Activated CD4-positive, alpha-beta T cell treated with anti-CD3 and anti-CD28 coated beads, Interleukin-2, amount 50 U/mL, for 16 hours (primary cell): ENCODE measurements at regions not wholly inside any gene's neighbourhood (a gene's known extent, or its start where the extent isn't known, plus 50 kb on each side); places are given as distances from the start of the nearest gene placed in this dataset.
A peak's percentile ranks its signal among the peaks of the same experiment; 100 is the strongest.

Experiments
- DNase-seq: peaks from one replicate; pipeline ENCODE4 v3.0.0-alpha.2; 2020

DNA sequence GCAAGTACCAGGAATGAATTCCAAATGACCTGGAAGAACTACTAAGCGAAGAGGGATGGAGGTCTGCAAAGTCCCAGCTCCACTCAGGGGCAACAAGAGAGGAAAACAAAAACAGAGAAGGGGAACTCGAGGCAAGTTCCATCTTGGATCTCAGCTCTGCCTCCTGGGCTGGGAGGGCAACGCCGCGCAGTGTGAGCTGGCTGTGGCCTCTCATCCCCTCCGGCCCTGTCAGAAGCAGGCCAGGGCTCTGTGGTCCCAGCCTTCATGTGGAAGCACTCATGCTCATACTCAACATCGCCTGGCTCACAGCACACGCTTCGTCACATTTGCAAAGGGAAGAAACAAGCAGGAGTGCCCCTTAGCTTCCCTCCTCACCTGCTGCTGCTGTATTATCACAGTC lies 627.9 kb upstream of the MGMT start:
- no peak for DNase-seq

DNA sequence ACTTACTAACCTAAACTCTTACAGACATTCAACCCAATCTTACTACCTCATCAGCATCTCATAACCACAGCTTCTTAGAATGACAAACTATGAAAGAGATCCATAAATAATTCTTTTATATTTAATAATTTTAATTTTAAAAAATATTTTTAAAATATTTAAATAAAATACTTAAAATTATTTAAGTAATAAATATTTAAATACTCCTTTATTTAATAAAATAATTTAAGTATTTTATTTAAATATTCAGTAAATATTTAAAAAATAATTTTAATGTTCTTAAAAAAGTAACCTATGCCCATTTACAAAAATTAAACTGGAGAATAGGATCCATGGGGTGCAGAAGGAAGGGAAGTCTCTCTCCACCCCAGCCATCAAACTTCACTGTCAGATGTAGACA lies 627.3 kb upstream of the MGMT start:
- no peak for DNase-seq

DNA sequence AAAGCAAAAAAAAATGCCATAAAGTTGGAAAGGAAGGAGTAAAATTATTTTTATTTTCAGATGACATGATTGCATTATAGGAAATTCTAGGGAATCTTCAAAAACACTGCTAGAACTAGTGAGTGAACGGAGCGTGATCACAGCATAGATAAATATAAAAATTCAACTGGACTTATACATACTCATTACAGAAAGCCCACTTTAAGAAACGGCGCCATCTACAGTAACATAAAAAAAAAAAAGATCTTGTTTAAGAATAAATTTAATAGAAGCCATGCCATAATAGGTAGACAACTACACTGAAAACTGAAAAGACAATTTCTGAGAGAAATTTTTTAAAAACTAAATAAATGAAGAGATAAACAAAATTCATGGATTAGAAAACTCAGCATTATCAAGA lies 623.1 kb upstream of the MGMT start:
- no peak for DNase-seq

DNA sequence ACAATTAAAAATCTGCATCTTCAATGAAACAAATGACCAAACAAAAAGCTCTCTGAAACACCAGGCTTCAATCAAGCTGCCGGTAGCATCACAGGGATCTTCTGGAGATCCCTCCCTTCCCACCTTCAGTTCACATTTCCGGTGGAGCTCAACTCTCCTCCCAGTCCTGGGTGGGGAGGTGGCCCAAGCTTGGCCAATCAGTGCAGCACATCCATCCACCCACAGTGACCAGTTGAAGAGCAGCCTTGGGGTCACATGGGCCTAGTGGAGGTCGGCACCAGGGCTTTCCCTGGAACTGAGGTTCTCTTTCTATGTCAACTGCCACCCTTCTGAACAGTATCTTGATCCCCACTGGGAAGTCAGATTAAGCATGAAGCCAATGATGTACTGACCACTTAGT lies 620.1 kb upstream of the MGMT start:
- no peak for DNase-seq

DNA sequence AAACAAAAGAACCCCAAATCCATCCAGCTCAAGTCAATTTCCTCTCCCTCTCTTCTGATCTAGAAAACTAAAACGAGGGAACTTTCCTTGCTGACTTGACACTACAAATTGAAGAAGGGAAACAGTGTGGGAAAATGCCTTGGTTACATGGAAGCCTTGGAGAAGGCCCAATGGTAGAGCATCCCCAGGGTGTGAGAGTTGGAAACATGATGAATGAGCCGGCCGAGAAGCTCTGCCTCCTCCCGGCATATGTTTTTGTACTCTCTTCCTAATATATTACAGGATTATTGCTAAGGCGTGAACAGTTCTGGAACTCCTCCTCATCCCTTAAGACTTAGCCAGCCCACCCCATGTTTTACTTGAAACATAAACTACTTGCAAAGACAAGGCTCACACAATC lies 618.2 kb upstream of the MGMT start:
- no peak for DNase-seq

DNA sequence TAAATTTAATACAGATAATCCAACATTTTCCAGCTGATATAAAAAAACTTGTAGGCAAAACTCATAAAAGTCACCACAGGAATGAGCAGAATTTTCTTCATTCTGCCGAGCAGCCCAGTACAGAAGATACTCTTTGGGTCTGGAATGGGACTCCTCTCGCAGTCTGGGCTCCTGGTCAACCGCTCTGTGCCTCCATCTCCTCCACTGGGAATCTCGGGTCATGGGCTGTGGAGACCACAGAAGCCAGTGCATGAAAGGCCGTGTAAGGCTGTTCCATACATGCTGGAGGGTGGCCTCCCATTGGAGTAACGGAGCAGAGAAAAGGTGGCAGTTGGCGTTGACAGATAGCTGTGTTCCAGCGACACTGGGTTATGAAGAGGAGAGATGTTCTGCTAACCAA lies 616.4 kb upstream of the MGMT start:
- no peak for DNase-seq

DNA sequence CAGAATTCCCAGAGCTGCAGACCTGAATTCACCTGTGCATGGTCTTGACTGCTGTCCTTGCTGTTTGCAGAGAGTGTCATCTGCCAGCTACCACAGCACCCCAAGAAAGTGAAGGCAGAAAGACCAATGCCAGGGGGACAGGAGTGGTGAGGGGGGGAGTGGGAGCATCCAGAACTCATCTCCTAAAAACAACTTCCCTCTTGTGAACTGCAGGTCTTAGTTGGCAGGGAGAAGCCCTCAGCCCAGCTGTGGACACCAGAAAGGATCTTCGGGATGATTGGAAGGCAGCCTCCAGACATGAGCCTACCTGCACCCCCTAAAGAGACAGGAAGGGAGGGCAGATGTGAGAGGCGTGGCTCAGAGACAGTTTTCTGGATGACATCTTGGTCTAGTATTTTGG lies 615.8 kb upstream of the MGMT start:
- DNase-seq, result no peak

DNA sequence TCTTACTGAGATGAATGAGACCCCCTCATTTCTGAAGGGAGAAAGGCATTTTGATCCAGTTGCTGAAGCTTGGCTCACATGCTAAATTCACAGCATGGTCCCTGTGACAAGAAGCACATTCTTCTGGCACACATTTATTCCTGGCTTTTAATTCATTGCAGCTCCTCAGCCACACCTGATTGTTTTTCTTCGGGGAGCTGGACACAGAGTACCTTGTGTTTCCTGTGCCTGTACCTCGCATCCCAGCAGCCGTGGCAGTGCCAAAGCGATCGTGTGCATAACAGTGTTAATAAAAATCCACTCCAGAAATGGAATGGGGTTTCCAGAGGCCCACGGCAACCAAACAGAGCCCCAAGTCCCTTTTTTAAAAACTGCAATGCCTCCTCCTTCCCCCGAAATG lies 615.3 kb upstream of the MGMT start:
- DNase-seq, result no peak

DNA sequence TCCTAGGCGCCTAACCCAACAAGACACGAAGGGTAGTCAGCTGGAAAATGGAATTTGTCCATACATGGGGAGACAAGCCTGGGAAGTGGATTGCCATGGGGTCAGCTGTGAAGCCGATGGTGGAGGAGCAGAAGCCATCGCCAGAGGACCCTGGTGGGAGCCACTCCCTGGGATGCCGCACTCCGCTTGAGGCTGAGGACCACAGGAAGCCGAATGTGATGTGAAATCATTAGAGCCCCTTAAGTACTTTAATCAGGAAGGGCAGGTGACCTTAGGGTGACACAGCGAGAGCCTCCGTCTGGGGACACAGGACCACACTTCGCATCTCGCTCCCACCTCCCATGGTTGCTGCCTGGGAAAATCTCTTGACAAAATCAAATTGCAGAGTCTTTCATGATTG lies 614.6 kb upstream of the MGMT start:
- DNase-seq, result no peak

DNA sequence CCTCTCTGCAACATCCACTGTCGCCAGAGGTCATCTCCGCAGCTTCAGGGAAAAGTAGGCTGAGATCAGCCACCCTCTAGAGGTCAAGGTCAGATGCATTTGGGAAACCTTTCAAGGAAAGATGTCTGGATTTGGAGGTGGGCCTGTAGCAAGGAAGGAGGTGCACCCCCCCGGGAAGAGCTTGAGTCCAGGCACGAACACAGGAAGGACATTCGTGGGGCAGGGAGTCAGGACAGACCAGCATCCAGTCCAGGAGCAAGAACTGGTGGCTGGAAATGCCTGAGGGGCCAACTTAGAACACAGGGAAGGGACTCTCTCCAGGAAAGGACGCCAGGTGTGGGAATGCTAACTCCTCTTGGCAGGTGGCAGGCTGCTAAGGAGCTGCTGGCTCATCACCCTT lies 614.1 kb upstream of the MGMT start:
- DNase-seq, result no peak

DNA sequence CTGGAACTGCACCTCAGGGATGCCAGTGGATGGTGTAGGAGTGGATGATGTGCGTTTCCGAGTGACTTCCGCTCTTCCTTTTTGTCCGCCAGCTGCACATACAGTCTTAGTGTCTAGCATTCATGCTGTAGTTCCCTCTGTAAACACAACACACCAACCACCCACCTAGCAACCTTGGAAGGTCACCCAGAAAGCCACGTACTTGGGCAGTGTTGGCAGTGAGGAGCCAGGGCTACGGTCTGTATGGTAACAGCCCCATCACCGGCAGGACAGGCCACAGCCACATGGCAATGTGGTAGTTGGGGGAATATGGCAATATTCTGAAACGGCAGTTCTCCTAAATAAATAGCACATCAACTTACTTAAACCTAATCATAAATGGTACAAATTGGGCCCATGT lies 613.5 kb upstream of the MGMT start:
- DNase-seq, result no peak

DNA sequence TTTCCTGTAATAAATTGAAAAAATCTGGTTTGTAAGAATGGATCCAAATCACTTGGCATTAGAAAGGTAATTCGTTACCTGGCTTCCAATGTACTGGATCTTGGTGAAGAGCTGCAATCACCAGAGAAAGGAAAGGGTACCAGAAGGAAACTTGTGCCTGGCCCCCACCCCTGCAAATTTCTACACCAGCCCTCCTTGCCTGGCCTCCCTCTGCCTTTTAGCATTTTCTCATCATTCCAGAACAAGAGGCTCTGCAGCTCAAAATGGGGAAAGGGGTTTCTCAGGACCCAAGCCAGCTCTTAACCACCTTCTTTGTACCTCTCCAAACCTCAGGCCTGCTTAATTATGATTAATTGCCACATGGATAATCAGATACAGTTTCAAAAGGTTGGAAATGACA lies 612.8 kb upstream of the MGMT start:
- DNase-seq, result no peak

DNA sequence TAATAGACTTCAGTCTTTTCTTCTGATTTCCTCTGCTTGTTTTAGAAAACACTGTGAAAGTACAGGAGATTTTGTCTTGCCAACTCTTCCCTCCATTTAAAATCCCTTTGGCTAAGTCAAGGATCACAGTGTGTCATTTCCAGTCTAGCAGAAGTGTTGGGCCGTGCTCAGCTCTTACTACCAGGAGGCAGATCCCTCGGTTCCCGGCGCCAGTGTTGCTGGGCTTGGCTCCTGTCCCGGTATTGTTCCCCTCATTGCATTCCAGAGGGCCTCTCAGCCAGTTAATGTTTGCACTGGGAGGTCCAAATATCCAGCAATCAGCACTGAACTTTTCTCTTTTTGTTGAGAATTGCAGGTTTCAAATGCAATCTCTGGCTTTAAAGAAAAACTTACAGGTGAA lies 612.1 kb upstream of the MGMT start:
- no peak for DNase-seq

DNA sequence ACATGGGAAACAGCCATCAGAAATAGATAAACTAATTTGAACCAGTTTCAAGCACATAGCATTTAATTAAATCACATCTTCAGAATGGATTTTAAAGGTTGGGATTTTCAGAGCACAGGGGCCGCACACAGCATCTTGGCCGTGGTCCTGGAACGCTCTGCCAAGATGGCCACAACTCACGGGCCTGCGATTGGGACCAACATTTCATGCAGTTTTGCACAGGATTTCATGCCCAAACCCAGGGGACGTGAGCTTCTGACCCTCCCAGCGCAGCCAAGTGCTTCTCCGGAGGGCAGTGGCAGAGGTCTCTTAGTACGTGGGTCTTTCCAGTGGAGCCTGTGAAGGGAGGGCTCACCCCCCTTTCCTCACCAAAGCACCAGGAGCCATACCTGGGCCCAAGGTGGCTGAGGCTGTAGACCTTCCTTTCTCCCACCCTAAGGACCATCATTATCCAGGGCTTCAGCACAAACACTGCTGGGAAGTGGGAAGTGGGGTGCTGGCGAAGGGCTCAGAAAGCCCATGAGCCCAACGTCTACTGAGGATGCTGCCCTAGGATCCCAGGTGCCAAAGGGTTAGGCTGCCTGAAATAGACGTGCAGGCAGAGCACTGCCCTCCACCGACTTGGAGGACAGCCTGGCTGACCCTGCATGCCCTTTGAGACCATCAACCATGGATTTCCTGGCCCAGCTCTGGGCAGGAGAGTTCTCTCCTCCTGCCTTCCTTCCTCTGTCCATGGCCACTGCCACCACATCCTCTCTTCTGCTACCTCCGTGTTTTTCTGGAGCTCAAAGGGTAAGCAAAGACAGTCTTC lies 611.2 kb upstream of the MGMT start:
- DNase-seq, result no peak

DNA sequence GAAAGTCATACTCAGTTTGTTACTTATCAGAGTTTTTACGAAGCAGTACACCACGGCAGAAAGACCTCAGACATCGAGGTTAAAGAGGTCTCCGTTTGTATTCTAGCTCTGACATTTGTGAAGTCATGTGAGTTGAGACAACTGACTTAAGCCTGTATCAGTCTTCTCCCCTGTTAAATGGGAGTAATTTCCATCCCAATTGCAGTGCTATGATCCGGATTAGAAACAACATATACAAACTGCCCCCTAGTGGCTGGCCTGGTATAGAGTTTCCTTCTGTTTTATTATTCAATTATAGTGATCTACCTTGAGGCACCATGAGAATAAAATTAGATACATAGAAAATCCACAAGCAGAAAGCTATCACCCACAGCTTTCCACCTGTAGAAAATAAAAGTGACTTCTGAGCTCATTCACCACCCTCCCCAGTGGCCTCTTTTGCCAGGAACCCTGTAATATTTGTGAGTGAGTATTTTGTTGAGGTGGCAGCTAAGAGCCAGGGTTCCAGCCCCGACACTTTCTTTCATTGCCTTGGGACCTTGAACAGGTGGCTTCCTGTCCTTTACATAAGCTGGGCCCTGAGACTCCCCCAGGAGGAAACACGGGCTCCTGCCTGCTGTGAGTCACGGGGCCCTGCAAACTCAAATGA lies 607.2 kb upstream of the MGMT start:
- DNase-seq, result peak; percentile 31

DNA sequence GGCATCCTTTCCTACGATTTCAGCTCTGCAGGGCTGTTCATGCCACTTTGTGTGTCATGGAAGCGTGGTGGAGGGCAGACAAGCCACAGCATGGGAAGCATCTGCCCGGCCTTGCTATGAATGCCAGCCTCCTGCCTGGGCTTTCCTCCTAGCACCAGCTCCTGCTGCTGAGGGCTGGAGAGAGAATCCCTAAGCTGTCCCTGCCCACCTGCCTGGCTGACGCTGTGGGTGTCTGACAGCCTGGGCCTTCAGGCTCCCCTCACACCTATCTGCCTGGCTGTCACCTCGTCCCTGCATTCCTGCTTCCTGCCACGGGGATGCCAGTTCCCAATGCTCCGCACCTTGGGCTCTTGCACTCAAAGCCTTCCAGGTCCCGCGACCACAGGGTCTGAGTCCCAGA lies 606.5 kb upstream of the MGMT start:
- no peak for DNase-seq

DNA sequence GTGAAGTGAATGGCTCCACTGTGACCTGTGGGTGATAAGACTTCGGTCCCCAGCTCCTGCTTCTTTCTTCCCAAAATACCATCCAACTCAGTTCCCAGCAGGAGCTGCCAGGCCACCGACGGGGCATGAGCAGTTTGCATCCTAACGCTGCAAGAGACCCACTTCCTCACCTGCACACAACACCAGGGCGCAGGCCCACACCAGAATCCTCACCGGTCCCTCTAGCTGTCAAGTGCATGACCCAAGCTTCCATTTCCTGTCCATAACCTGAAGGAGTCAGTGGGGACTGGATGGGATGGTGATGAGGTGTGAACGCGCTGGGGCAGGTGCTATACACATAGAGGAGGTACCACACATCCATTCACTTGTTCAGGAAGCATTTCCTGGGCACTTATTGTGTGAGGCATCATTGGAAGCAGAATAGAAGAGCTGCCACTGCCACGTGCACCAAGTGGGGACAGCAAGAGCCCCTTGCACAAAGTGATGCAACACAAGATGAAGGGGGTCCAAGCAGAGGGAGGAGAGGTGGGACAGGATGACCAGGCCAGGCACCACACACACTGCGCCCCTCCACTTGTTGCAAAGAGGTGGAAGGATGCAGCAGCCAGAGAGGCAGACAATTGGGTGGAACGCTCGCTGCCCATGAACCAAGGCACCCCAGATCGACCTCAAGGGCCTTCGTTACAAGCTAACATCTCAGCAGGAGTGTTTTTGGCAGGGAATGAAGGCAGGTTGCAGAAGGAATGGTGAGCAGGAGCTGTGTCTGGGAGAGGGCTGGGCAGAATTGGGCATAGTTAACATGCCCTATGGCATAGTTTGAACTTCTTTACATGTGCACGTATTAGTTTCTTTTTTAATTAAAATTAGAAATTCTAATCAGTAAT lies 605.8 kb upstream of the MGMT start:
- no peak for DNase-seq

DNA sequence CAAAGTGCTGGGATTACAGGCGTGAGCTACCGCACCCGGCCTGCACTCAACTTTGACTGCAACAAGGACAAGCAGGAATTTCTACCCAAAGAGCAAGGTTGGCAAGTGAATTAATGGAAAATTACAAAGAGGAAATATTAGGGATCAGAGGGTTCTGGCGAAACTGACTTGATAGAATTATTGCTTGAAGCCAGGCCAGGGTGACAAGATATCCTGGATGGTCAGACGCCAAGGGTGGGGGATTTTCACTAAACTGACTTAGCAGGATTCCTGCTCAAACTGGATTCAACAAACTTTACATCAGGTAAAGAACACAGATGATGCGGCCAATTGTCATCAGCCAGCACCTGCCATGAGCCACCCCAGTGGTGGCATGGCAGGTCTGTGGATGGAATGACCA lies 603.6 kb upstream of the MGMT start:
- no peak for DNase-seq

DNA sequence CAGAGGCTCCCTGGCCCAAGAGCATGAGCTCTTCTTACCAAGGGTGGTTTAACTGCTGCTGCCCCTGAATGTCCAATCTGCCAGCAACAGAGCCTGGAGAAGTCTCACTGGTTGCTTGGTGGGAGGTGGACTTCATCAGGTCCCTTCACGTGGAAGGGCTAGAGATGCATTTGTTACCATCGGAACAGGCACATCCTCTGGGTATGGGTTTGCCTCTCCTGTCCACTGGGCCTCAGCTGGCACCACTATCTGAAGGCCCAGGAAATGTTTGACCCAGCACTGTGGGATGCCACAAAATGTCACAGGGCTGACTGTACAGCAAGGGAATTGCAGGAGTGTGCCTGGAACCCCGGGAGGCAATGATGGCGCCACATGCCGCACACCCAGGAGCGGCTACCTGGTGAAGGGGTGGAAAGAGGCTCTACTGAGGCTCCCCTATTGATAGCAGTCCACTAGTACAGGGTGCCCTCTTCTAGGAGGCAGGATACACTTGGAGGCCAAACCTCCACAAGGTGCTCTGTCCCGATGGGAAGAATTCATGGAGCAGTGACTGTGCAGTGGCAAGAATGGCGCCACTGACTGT lies 603.1 kb upstream of the MGMT start:
- no peak for DNase-seq

DNA sequence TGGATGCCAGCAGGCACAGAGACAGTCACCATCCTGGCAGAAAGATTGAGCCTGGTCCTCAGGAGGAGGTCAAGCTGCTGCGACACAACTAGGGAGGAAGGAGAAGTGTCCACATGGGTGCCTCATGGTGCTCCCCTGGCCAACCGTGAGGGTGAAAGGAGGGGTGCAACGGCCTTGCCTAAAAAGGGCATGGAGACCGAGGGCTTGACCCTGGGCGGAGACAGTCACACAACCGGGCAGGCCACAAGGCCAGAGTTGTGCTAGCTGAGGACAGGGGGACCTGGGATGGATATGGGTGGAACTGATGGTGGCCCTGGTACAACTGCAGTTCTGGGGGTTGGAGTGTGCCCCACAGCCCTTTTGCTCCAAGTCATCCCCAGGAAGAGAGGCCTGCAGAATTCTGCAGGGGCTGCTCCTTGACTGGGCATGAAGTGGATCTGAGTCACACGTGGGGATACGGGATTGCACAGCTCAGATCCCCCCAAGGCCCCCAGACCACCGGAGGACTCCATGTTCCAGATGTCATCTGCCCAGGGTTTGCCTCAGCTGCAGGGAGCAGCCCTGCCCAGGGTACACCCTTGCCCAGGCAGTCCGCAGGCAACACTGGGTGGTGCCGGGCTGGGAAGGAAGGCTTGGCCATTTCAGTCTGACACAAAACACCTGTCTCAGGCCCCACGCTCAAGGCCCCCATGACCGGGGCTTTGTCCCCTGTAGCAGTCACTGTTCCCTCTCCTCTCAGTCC lies 602.3 kb upstream of the MGMT start:
- DNase-seq, result no peak

DNA sequence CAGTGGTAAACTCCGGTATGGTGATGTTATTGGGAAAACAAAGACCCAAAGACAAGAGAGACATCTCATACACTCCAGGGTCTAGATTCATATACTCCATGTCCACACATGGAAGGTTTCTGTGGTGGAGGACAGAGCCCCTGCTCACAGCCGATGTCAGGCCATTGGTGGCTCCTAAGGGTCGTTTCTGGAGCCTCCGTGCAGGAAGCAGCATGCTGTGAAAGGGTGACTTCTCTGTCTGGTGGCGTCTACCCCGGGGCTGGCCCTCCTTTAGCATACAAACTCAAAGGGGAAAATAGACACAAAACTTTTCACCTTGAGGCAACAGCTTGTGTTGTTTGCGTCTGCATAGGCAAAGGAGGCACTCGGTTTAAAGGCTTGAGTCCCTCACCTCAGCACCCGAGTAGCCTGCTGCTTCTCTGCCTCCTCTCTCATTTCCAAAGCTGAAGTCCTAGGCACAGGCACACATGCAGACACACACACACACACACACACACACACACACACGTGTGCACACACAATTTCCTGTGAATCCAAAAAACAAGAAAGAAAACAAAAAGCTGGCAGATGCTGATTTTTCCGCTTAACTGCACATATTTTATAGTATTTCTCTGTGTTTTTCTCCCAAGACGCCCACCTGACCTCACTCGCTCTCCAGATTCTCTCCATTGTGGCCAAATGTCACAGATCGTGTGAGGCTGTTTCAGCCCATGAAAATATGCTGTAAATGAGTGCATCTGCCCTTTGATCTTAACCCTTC lies 601.4 kb upstream of the MGMT start:
- DNase-seq, result no peak

DNA sequence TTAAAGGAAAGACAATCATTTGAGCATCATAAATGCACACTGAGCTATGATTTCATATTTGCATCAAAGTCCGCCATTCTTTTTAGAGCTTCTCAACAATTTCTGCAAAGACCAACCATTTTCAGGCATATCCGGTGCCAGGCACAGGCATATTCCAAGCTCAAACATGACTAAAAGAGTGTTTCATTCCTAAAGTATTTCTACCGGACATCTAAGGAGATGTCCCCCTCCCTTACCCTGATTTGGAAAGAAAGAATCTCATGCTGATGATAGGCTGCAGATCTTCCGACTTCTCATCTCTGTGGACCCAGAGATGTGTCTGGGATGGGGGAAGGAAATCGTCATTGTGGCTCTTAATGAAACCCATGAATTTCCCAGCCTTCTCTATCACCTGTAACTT lies 600.5 kb upstream of the MGMT start:
- DNase-seq, result no peak
